IPS DF 6.9 (cell line): ENCODE measurements at regions not wholly inside any gene's neighbourhood (a gene's known extent, or its start where the extent isn't known, plus 50 kb on each side); places are given as distances from the start of the nearest gene placed in this dataset.

Source experiments
- DNase-seq: peaks from one replicate; pipeline ENCODE4 v3.0.0-alpha.2; 2013; ENCODE audit warnings: low read depth, low spot score
- H3K27ac ChIP-seq: one replicate; pipeline ENCODE4 v1.5.1; 2013; ENCODE audit warnings: low read length, control low read depth
- H3K27me3 ChIP-seq: 2 replicates; pipeline ENCODE4 v1.6.1; 2013; ENCODE audit warnings: mild to moderate bottlenecking, low read length; ENCODE audit not compliant: control insufficient read depth, insufficient read depth
- H3K36me3 ChIP-seq: 2 replicates; pipeline ENCODE4 v1.6.1; 2013; ENCODE audit warnings: low read length; ENCODE audit not compliant: control insufficient read depth, insufficient read depth
- H3K4me1 ChIP-seq: 2 replicates; pipeline ENCODE4 v1.6.1; 2013; ENCODE audit warnings: low read length; ENCODE audit not compliant: control insufficient read depth, insufficient read depth
- H3K4me3 ChIP-seq: 2 replicates; pipeline ENCODE4 v1.5.1; 2013; ENCODE audit warnings: mild to moderate bottlenecking, low read length
- H3K9me3 ChIP-seq: 2 replicates; pipeline ENCODE4 v1.6.1; 2013; ENCODE audit warnings: low read length, inconsistent platforms; ENCODE audit not compliant: control insufficient read depth, insufficient read depth
- WGBS: extraction: QIAGEN DNeasy Blood & Tissue Kit; methylation state at CpG from one replicate; pipeline ENCODE4 v1.1.7; 2013; ENCODE audit warnings: mixed read lengths, missing lambda C conversion rate; ENCODE audit not compliant: insufficient read length, insufficient coverage; 5-methylcytosine and 5-hydroxymethylcytosine counted together

DNA sequence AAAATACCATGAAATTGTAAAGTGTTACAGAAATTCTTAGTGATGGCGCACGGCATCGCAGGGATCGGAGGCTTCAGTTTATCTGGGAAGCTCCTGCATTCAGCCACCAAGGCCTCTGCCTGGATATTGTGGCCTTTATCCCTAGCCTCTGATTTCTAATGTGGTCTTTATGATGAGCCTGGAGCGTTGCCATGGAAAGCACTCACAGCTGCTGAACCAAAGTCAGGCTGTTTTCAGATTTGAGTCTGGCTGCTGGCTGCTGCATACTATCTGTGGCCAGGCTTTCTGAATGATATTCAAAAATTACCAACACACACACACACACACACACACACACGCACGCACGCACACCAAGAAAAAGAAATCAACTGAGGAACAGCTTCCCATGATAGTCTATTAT is 101.1 kb upstream of the ZNF366 start:
- H3K4me3 ChIP-seq, result no peak overlapping the region
- no CpG with 5 or more reads among the region's 8 CpGs for WGBS
- no peak for DNase-seq

DNA sequence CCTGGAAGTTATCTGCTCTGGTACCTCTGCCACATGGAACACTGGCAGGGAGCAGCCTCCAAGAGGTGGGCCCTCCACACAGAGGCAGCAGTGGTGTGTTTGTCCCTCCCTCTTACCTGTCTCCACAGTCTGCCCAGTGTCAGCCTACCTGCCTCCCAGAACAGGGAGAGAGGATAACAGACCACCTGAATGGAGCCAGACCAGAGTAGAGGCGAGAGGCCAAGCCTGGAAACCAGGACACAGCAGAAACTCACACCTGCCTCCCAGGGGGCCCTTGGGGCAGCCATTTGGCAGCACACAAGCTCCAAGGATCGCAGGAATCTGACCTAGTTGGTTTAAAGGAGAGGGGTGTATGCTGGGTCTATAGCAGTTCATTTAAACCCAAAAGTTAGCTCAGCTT is 100.2 kb upstream of the ZNF366 start:
- H3K4me1 ChIP-seq, result no peaks in the 10 kb centered on the region
- H3K27ac ChIP-seq, result no peak overlapping the region
- DNase-seq, result no peak
- H3K9me3 ChIP-seq, result no peaks in the 10 kb centered on the region
- H3K4me3 ChIP-seq, result no peak overlapping the region
- H3K36me3 ChIP-seq, result no peaks in the 10 kb centered on the region
- H3K27me3 ChIP-seq, result no peaks in the 10 kb centered on the region
- no CpG with 5 or more reads among the region's 2 CpGs for WGBS

More for the DNA sequence above, 101.1 kb upstream of the ZNF366 start:
- Histone ChIP-seq H3K27ac (no peak overlapping the region), H3K36me3 (no peaks in the 10 kb centered on the region), H3K27me3 (no peaks in the 10 kb centered on the region), H3K4me1 (no peaks in the 10 kb centered on the region), H3K9me3 (no peaks in the 10 kb centered on the region)

GRCh38 chr5:72606525-72606924 is 99.3 kb upstream of the ZNF366 start:
- WGBS, result no CpG with 5 or more reads among the region's 5 CpGs
- H3K4me3 ChIP-seq, result no peak overlapping the region
- H3K4me1 ChIP-seq, result no peaks in the 10 kb centered on the region
- no peaks in the 10 kb centered on the region for H3K9me3 ChIP-seq
- DNase-seq, result no peak
- H3K27ac ChIP-seq, result no peak overlapping the region
- no peaks in the 10 kb centered on the region for H3K36me3 ChIP-seq
- H3K27me3 ChIP-seq, result no peaks in the 10 kb centered on the region

DNA sequence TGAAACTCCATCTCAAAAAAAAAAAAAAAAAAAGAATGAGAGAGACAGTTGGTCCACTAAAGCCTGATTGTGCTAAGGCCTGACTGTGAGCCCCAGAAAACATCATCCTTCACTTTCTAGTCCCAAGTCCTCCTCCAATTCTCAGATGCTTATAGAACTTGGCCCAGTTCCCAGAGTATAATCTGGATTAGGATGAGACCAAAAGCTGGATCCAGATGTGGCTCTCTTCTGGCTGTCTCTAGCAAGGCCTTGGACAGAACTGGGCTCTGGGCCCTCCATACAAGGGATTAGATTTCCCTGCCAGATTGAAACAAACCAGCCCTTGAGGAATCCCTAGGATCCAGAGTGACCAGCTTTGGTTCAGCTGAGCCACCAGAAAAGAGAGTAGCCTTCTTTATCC is 98.4 kb upstream of the ZNF366 start:
- no peak for DNase-seq
- Histone ChIP-seq H3K27me3 (no peaks in the 10 kb centered on the region), H3K4me1 (no peaks in the 10 kb centered on the region), H3K27ac (no peak overlapping the region), H3K9me3 (no peaks in the 10 kb centered on the region), H3K4me3 (no peak overlapping the region), H3K36me3 (no peaks in the 10 kb centered on the region)

GRCh38 chr5:72604798-72605154 is 97.6 kb upstream of the ZNF366 start:
- H3K9me3 ChIP-seq, result no peaks in the 10 kb centered on the region
- no CpG with 5 or more reads among the region's 2 CpGs for WGBS
- H3K4me1 ChIP-seq, result no peaks in the 10 kb centered on the region
- H3K27me3 ChIP-seq, result no peaks in the 10 kb centered on the region
- no peak for DNase-seq
- no peaks in the 10 kb centered on the region for H3K36me3 ChIP-seq
- H3K27ac ChIP-seq, result no peak overlapping the region
- H3K4me3 ChIP-seq, result no peak overlapping the region

DNA sequence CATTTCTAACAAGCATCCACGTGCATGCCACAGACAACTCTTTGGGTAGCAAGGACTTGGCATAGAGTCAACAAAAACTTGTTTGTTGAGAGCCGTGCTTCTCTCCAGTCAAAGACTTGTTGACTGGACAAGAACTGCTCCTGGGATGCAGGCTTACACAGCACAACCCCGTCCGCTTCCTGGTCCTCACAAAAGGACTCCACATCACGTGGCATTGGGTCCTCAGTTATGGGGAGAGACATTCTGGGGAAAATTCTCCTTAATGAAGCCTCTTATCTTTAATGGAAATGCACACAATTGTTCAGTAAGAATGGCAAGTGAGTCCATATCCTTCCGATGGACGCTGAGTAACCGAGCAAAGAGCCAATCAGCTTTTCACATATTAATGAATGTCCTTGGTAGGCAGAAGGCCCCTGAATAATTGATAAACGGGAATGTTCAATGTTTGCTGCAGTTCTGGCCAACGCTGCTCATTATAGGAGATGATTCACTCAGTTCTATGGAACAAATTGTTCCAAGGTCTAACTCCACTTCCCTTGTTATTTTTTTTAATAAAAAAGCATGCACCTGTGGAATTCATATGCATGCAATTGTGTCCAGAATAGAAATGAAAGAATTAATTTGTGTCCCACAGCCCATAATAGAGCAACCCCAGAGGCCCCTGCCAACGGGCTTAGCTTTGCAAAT is 97.0 kb upstream of the ZNF366 start:
- H3K4me3 ChIP-seq, result no peak overlapping the region
- no peaks in the 10 kb centered on the region for H3K27me3 ChIP-seq
- no peaks in the 10 kb centered on the region for H3K4me1 ChIP-seq
- H3K27ac ChIP-seq, result no peak overlapping the region
- H3K9me3 ChIP-seq, result no peaks in the 10 kb centered on the region
- H3K36me3 ChIP-seq, result no peaks in the 10 kb centered on the region
- no CpG with 5 or more reads among the region's 11 CpGs for WGBS
- DNase-seq, result no peak

- Histone ChIP-seq H3K27me3 (no peaks in the 10 kb centered on the region), H3K4me3 (no peak overlapping the region), H3K9me3 (no peaks in the 10 kb centered on the region), H3K4me1 (no peaks in the 10 kb centered on the region), H3K36me3 (no peaks in the 10 kb centered on the region), H3K27ac (no peak overlapping the region)
- no peak for DNase-seq
- no CpG with 5 or more reads among the region's 6 CpGs for WGBS
These were observed 95.8 kb upstream of the ZNF366 start for GRCh38 chr5:72602696-72603685.

- DNase-seq, result no peak
- Histone ChIP-seq H3K9me3 (no peaks in the 10 kb centered on the region), H3K36me3 (no peaks in the 10 kb centered on the region), H3K27me3 (no peaks in the 10 kb centered on the region), H3K27ac (no peak overlapping the region), H3K4me3 (no peak overlapping the region), H3K4me1 (no peaks in the 10 kb centered on the region)
- no CpG with 5 or more reads among the region's 1 CpG for WGBS
These were observed 94.7 kb upstream of the ZNF366 start for GRCh38 chr5:72601861-72602260.

- H3K27ac ChIP-seq, result no peak overlapping the region
- no peak overlapping the region for H3K4me3 ChIP-seq
- WGBS, result no CpG with 5 or more reads among the region's 3 CpGs
- H3K36me3 ChIP-seq, result no peaks in the 10 kb centered on the region
- no peak for DNase-seq
- no peaks in the 10 kb centered on the region for H3K9me3 ChIP-seq
- no peaks in the 10 kb centered on the region for H3K27me3 ChIP-seq
- no peaks in the 10 kb centered on the region for H3K4me1 ChIP-seq
These were observed 93.3 kb upstream of the ZNF366 start for GRCh38 chr5:72600391-72600981.

DNA sequence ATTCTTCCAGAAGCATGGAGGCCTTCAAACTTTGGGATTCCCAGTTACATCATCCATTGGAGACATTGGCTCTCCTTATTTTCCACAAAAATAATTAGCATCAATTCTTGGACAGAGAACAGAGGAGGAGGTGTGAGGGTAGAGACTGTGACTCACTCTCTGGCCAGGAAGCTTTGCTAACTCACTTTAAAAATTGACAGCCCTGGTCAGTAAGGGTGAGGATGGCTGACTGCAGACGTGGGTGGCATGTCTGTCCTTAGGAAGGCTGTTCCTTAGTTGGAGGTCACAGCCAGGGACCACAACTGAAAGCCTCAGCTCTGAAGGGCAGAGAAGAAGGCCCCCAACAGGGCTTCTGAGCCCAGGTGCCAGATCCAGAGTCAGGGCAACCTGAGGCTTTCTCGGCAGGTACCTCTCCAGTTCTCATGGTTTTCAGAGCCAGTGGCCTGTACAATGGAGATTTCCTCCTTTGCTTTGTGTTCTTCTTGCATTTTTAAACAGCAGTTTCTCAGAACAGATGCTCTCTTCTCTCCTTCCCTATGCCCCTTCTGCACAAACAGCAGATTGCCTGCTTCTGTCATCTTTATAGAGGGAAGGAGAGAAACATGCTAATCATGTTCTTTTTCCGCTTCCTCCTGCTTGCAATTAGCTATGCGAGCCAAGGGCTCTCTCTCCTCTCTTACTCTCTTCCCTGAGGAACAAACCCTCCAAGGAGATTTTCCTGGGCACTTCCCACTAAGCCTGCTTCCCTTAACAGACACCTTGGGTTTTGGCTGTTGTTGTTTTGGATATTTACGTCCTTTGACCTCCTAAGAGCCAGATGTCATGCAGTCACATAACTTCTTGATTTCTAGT is 92.5 kb upstream of the ZNF366 start:
- DNase-seq, result no peak
- H3K27me3 ChIP-seq, result no peaks in the 10 kb centered on the region
- no peak overlapping the region for H3K4me3 ChIP-seq
- no peaks in the 10 kb centered on the region for H3K4me1 ChIP-seq
- WGBS, result no CpG with 5 or more reads among the region's 5 CpGs
- no peaks in the 10 kb centered on the region for H3K9me3 ChIP-seq
- H3K27ac ChIP-seq, result no peak overlapping the region
- no peaks in the 10 kb centered on the region for H3K36me3 ChIP-seq
